Skin of body (tissue), 1 donor: ENCODE measurements at regions not wholly inside any gene's neighbourhood (a gene's known extent, or its start where the extent isn't known, plus 50 kb on each side); places are given as distances from the start of the nearest gene placed in this dataset.
"Not testable (repeated sequence)": the region's sequence is repeated elsewhere in the genome, so short reads cannot be mapped to it uniquely, and the experiment has no call there.

Experiments used
- DNase-seq: peaks from one replicate; lab custom pipeline; 2025; lab: John Stamatoyannopoulos, UW

GRCh38 chr1:91099746-91100621 is 78.1 kb upstream of the ZNF644 start:
- no peak for DNase-seq

GRCh38 chr1:91098299-91098906 is 76.6 kb upstream of the ZNF644 start:
- DNase-seq: no peak

GRCh38 chr1:91095321-91095720 is 73.5 kb upstream of the ZNF644 start:
- DNase-seq: not testable (repeated sequence)

GRCh38 chr1:91092503-91092902 is 70.7 kb upstream of the ZNF644 start:
- no peak for DNase-seq

- DNase-seq: no peak
These were observed 70.0 kb upstream of the ZNF644 start for GRCh38 chr1:91091812-91092211.

- DNase-seq: no peak
These were observed 58.8 kb upstream of the ZNF644 start for GRCh38 chr1:91080650-91081049.

GRCh38 chr1:91078859-91079258 is 57.0 kb upstream of the ZNF644 start:
- DNase-seq: no peak

- DNase-seq: no peak
These were observed 55.0 kb upstream of the ZNF644 start for GRCh38 chr1:91076834-91077233.

GRCh38 chr1:91075233-91076135 is 53.6 kb upstream of the ZNF644 start:
- no peak for DNase-seq

GRCh38 chr1:91073299-91073698 is 51.5 kb upstream of the ZNF644 start:
- no peak for DNase-seq

GRCh38 chr1:91071838-91072237 is 50.0 kb upstream of the ZNF644 start:
- DNase-seq: no peak
